ENCODE measurements at regions not wholly inside any gene's neighbourhood (a gene's known extent, or its start where the extent isn't known, plus 50 kb on each side); places are given as distances from the start of the nearest gene placed in this dataset.
"Not testable (repeated sequence)": the region's sequence is repeated elsewhere in the genome, so short reads cannot be mapped to it uniquely, and the experiment has no call there.

DNA sequence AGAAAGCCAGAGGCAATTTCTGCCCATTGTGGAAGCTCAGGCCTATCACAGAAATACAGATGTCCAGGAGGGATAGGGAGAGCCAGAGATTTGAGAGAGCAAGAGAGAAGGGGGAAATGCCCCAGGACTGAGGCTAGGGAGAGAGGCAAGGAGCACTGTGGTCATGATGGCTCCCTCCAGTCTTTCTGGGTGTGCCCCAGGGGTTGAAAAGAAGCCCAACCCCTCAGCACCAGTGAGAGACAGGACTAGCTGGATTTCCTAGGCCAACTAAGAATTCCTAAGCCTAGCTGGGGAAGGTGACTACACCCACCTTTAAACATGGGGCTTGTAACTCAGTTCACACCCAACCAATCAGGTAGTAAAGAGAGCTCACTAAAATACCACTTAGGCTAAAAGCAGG lies 100.7 kb upstream of the MTLN start:
- not testable (repeated sequence) for TF ChIP-seq POLR2A, EP300 (IDR thresholded peaks at IDR 0.05)
- TF ChIP-seq, protein P1, sequence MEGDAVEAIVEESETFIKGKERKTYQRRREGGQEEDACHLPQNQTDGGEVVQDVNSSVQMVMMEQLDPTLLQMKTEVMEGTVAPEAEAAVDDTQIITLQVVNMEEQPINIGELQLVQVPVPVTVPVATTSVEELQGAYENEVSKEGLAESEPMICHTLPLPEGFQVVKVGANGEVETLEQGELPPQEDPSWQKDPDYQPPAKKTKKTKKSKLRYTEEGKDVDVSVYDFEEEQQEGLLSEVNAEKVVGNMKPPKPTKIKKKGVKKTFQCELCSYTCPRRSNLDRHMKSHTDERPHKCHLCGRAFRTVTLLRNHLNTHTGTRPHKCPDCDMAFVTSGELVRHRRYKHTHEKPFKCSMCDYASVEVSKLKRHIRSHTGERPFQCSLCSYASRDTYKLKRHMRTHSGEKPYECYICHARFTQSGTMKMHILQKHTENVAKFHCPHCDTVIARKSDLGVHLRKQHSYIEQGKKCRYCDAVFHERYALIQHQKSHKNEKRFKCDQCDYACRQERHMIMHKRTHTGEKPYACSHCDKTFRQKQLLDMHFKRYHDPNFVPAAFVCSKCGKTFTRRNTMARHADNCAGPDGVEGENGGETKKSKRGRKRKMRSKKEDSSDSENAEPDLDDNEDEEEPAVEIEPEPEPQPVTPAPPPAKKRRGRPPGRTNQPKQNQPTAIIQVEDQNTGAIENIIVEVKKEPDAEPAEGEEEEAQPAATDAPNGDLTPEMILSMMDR (IDR thresholded peaks at IDR 0.05) = not testable (repeated sequence)

Data from stomach (tissue), 4 donors.